ENCODE measurements at regions not wholly inside any gene's neighbourhood (a gene's known extent, or its start where the extent isn't known, plus 50 kb on each side); places are given as distances from the start of the nearest gene placed in this dataset.
A peak's percentile ranks its signal among the peaks of the same experiment; 100 is the strongest.

DNA sequence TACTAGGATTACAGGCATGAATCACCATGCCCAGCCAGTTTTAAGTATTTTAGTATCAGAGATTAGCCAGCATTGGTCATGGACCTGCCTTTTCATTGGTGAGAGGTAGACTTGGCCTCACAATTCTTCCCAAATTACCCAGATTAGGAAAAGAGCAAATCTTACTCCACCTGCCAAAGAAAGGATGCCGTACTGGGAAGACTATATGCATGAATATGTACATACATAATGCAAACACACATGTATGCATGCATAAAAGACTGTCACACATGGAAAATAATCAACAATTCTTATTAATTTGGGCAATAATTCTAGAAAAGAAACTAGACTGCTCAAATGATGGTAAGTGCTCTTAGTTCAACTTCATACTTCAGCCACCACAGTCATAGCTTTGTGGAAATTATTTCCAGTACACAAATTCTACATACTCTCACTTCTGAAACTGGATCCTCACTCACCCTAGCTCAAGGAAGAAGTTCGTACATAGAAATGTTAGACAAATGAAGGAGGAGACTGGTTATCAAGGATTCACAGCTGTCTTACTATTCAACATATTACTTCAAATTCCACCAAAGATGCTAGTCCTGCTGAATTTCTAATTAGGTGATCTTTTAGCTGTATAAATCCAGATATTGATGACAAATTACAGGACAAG lies 73.7 kb downstream of the MINAR2 start:
- no peak for DNase-seq

DNA sequence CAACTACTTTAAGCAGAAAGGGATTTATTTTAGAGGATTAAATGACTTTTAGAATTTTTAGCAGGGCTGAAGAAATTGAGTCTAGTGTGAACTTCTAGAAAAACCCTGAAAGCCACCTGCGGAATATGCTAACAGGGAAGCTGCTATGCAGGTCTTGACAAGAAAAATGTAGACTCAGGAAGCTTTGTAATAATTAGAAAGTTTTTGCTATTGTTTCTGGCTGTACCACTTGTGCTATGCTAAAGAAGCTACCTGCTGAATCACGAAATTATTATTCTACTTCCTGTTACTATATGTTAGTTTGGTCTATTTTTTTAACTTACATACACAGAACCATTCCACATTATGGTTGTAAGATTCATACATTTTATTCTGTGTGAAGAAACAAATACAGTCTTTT lies 74.0 kb upstream of the CHSY3 start:
- DNase-seq, result no peak

DNA sequence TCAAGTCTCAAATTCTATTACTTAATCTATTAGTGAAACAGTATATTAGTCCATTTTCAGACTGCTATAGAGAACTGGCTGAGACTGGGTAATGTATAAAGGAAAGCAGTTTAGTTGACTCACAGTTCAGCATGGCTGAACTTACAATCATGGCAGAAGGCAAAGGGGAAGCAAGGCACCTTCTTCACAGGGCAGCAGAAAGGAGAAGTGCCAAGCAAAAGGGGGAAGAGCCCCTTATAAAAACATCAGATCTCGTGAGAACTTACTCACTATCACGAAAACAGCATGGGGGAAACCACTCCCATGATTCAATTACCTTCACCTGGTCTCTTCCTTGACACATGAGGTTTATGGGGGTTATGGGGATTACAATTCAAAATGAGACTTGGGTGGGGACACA lies 67.9 kb upstream of the CHSY3 start:
- DNase-seq, result no peak

DNA sequence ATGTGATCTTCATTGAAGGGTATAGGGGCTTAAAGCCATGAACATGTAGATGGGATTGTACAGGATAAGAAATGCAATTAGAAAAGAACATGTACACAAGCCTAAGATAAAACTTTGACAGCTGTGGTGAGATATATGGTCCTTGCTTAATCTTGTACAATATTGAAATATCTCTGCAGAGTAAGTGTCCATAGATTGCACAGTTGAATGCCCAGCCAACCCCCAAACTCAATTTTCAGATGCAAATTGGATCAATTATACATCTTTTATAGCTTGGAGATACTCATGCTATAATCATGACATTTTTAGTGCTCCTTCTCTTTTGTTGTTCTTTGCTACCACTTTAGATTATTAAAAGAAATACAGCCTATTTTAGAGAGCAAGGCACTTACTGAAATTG lies 59.5 kb upstream of the CHSY3 start:
- DNase-seq, result no peak

DNA sequence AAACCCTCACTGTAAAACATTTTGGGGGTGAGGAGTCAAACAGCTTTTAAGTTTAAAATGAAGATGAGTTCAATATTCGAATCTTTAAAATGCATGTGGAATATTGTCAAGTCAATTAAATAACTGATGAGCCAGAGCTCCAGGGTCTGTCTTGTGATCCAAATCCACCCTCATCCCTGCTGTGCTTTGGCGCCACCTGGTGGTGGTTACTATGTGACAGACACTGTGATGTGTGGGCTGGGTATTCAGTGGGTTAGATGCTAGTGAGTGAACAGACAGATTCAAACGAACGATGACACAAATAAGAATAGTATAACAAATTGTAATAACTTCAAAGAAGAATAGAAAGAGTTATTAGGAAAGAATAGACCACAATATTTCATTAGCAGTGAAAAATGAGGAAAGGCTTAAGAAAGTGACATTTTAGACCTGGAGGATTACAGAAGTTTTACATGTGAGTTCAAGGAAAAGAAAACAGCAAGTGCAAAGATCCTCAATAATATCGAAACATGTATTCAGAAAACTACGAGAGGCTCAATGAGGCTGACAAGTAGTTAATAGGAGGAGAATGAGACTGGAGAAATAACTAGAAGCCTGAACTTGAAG lies 51.4 kb upstream of the CHSY3 start:
- peak; percentile 21 for DNase-seq

DNA sequence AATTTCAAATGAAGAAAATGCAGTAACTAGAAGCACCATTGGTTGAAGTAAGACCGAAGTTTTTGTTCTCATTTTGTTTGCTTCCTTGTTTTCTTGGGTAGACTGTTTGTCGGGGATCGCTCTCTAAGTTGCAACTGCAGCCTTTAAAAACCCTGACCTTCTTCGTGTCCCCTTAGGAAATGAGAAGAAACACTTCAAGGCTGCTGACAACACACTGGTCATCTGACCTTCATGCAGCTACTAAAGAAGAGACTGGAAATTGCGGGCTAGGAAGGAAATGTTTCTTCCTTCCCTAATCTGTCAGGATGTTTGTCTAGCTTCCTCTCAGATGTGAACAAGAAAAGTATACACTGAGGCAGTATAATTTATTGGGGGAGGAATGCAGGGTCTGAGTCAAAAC lies 50.7 kb upstream of the CHSY3 start:
- DNase-seq, result no peak

Measured in NCI-H1694 treated with DMSO at 0.1 percent for 48 hours (cell line).